KMS-11 (cell line): ENCODE measurements at regions not wholly inside any gene's neighbourhood (a gene's known extent, or its start where the extent isn't known, plus 50 kb on each side); places are given as distances from the start of the nearest gene placed in this dataset.
A peak's percentile ranks its signal among the peaks of the same experiment; 100 is the strongest.

Experiments used
- H2AFZ ChIP-seq: fragments of 200-600 bp; sonication (generic); 2 replicates; pipeline ENCODE4 v1.6.1; 2016; ENCODE audit warnings: antibody characterized with exemption, mixed run types, low read depth
- H3K27ac ChIP-seq: fragments of 200-600 bp; sonication (generic); 2 replicates; pipeline ENCODE4 v1.6.1; 2016; ENCODE audit warnings: mild to moderate bottlenecking, mixed run types
- H3K27me3 ChIP-seq: fragments of 200-600 bp; sonication (generic); 2 replicates; pipeline ENCODE4 v1.6.1; 2017; ENCODE audit warnings: mild to moderate bottlenecking, low read depth, mixed run types, moderate library complexity; ENCODE audit not compliant: insufficient read depth
- H3K36me3 ChIP-seq: fragments of 200-600 bp; sonication (generic); 2 replicates; pipeline ENCODE4 v1.6.1; 2017; ENCODE audit warnings: mild to moderate bottlenecking, mixed run types; ENCODE audit not compliant: insufficient read depth
- H3K4me1 ChIP-seq: fragments of 200-600 bp; sonication (generic); 2 replicates; pipeline ENCODE4 v1.6.1; 2016; ENCODE audit warnings: mild to moderate bottlenecking, low read depth, mixed run types; ENCODE audit not compliant: poor library complexity, severe bottlenecking
- H3K4me2 ChIP-seq: fragments of 200-600 bp; sonication (generic); 2 replicates; pipeline ENCODE4 v1.7.0; 2016; ENCODE audit warnings: mild to moderate bottlenecking, mixed run types
- H3K4me3 ChIP-seq: fragments of 200-600 bp; sonication (generic); IDR thresholded peaks from 2 replicates; pipeline ENCODE4 v1.6.1; 2017; ENCODE audit warnings: low read depth, low read length, mixed read lengths; ENCODE audit not compliant: insufficient read depth
- H3K79me2 ChIP-seq: fragments of 200-600 bp; sonication (generic); 2 replicates; pipeline ENCODE4 v1.6.1; 2016; ENCODE audit warnings: low read depth, mixed run types; ENCODE audit not compliant: insufficient read depth
- H3K9ac ChIP-seq: fragments of 200-600 bp; sonication (generic); 2 replicates; pipeline ENCODE4 v1.6.1; 2016; ENCODE audit warnings: mild to moderate bottlenecking, mixed run types
- H4K20me1 ChIP-seq: fragments of 200-600 bp; sonication (generic); 2 replicates; pipeline ENCODE4 v1.6.1; 2016; ENCODE audit warnings: mild to moderate bottlenecking, mixed run types; ENCODE audit not compliant: insufficient read depth
- TF ChIP-seq, protein P1 (sequence below): fragments of 200-600 bp; sonication (generic); conservative IDR thresholded peaks from 2 replicates; pipeline ENCODE4 v1.6.1; 2017; ENCODE audit warnings: low read depth, mild to moderate bottlenecking, antibody characterized with exemption, low read length, moderate library complexity, mixed read lengths

DNA sequence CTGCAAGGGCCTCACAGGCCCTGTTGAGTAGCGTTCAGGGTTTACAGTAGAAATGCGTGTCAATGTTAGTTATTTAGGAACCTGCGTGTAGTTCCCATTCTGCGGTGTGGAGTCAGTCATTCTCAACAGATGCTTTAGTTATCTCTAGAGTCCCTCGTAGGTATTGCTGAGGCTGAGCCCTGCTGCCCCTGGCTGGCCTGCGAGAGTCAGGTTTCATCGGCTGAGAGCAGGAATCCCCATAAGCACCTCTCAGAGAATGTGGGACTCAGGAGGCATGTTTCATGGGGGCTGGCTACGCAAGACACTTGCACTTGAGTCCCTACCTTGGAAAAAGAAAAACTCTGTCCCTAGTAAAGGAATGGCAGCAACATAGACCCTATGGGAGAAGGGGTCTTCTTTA lies 347.5 kb upstream of the ASIC2 start:
- Histone ChIP-seq H2AFZ (no peak overlapping the region), H3K79me2 (no peaks in the 10 kb centered on the region), H3K27me3 (no peaks in the 10 kb centered on the region), H3K27ac (no peak overlapping the region), H3K4me1 (no peaks in the 10 kb centered on the region), H3K9ac (no peak overlapping the region), H3K36me3 (no peaks in the 10 kb centered on the region), H4K20me1 (no peaks in the 10 kb centered on the region), H3K4me2 (no peak overlapping the region), H3K4me3 (no peak overlapping the region)
- TF ChIP-seq, protein P1, sequence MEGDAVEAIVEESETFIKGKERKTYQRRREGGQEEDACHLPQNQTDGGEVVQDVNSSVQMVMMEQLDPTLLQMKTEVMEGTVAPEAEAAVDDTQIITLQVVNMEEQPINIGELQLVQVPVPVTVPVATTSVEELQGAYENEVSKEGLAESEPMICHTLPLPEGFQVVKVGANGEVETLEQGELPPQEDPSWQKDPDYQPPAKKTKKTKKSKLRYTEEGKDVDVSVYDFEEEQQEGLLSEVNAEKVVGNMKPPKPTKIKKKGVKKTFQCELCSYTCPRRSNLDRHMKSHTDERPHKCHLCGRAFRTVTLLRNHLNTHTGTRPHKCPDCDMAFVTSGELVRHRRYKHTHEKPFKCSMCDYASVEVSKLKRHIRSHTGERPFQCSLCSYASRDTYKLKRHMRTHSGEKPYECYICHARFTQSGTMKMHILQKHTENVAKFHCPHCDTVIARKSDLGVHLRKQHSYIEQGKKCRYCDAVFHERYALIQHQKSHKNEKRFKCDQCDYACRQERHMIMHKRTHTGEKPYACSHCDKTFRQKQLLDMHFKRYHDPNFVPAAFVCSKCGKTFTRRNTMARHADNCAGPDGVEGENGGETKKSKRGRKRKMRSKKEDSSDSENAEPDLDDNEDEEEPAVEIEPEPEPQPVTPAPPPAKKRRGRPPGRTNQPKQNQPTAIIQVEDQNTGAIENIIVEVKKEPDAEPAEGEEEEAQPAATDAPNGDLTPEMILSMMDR = no peak

DNA sequence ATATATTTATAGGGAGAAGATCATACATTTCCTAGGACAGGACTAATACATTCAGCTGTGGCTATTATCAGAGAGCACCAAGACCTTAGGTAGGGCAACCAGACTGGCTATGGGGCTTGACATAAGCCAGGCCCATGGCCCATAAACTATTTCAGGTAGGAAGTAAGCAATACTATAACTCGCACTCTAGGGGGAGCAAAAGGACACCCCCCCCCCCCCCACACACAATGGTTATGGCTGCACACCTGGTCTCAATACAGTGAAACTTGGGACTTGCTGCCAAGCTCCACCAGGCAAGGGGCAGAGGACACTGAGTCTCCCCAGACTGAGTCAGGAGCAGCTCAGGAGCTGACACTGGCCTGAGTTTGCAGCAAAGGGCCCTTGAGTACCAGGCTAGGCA lies 348.9 kb upstream of the ASIC2 start:
- no peaks in the 10 kb centered on the region for H4K20me1 ChIP-seq
- no peaks in the 10 kb centered on the region for H3K36me3 ChIP-seq
- TF ChIP-seq, protein P1 = peak; percentile 53
- no peak overlapping the region for H3K4me2 ChIP-seq
- no peak overlapping the region for H3K4me3 ChIP-seq
- H3K79me2 ChIP-seq = no peaks in the 10 kb centered on the region
- H3K27me3 ChIP-seq = no peaks in the 10 kb centered on the region
- H3K9ac ChIP-seq = no peak overlapping the region
- H2AFZ ChIP-seq = no peak overlapping the region
- H3K27ac ChIP-seq = no peak overlapping the region
- H3K4me1 ChIP-seq = no peaks in the 10 kb centered on the region

DNA sequence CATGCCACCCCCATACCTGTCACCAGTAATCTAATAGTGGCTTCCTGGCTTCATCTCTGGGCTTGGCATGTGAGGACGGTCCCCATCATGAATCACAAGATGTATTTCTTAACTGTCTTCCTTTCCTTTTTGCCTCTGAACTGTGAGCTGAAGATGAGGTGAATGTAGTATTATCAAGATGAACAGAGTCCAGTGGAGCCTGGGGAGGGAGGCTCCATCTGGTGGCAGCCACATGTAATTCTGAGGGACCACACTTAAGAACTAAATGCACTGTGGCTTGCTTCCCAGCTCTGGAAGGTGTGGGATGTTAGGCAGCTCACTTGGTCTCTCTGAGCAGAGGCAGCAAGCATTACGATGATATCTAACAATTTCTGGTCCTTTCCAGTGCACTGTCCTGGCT lies 354.9 kb upstream of the ASIC2 start:
- Histone ChIP-seq H4K20me1 (no peaks in the 10 kb centered on the region), H3K4me3 (no peak overlapping the region), H3K4me1 (no peaks in the 10 kb centered on the region), H3K36me3 (no peaks in the 10 kb centered on the region), H3K79me2 (no peaks in the 10 kb centered on the region), H3K27me3 (no peaks in the 10 kb centered on the region), H3K4me2 (no peak overlapping the region), H3K9ac (no peak overlapping the region), H3K27ac (no peak overlapping the region), H2AFZ (no peak overlapping the region)
- TF ChIP-seq, protein P1 = peak; percentile 49

DNA sequence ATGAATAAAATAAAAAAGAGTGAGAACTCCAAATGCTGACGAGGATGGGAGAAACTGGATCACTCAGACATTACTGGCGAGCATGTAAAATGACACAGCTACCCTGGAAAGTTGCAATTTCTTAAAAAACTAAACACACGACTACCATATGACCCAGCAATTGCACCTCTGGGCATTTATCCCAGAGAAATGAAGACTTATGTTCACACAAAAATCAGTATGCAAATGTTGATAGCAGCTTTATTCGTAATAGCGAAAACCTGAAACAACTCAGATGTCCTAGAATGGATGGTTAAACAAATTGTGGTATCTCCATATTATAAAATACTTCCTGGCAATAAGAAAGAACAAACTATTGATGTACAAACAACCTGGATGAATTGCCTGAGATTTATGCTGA lies 357.2 kb upstream of the ASIC2 start:
- no peak overlapping the region for H3K4me2 ChIP-seq

More for the DNA sequence above, 357.2 kb upstream of the ASIC2 start:
- no peaks in the 10 kb centered on the region for H3K36me3 ChIP-seq
- no peaks in the 10 kb centered on the region for H3K4me1 ChIP-seq
- no peak overlapping the region for H2AFZ ChIP-seq
- no peak overlapping the region for H3K4me3 ChIP-seq
- no peaks in the 10 kb centered on the region for H4K20me1 ChIP-seq
- no peaks in the 10 kb centered on the region for H3K79me2 ChIP-seq
- H3K27ac ChIP-seq = no peak overlapping the region
- H3K9ac ChIP-seq = no peak overlapping the region
- no peaks in the 10 kb centered on the region for H3K27me3 ChIP-seq
- TF ChIP-seq, protein P1 = no peak
